Neural progenitor cell (in vitro differentiated cells): ENCODE measurements at regions not wholly inside any gene's neighbourhood (a gene's known extent, or its start where the extent isn't known, plus 50 kb on each side); places are given as distances from the start of the nearest gene placed in this dataset.

Source experiments
- DNase-seq: peaks from one replicate; pipeline ENCODE4 v3.0.0-alpha.2; 2016; ENCODE audit warnings: low spot score
- H2AFZ ChIP-seq: fragments of 200-600 bp; sonication (generic); replicated peaks from 2 replicates; pipeline ENCODE4 v1.6.1; 2016; ENCODE audit warnings: antibody characterized with exemption
- H3F3A ChIP-seq: fragments of 200-600 bp; sonication (generic); 2 replicates; pipeline ENCODE4 v1.6.1; 2016; ENCODE audit warnings: antibody characterized with exemption, low read depth
- H3K27ac ChIP-seq: fragments of 200-600 bp; sonication (generic); 2 replicates; pipeline ENCODE4 v1.5.1; 2016; ENCODE audit warnings: mild to moderate bottlenecking
- H3K27me3 ChIP-seq: fragments of 200-600 bp; sonication (generic); 2 replicates; pipeline ENCODE4 v1.6.1; 2016; ENCODE audit warnings: mild to moderate bottlenecking, moderate library complexity
- H3K36me3 ChIP-seq: fragments of 200-600 bp; sonication (generic); 2 replicates; pipeline ENCODE4 v1.5.1; 2016
- H3K4me1 ChIP-seq: fragments of 200-600 bp; sonication (generic); 2 replicates; pipeline ENCODE4 v1.6.1; 2016; ENCODE audit warnings: mixed run types
- H3K4me2 ChIP-seq: fragments of 200-600 bp; sonication (generic); 2 replicates; pipeline ENCODE4 v1.6.1; 2016
- H3K4me3 ChIP-seq: fragments of 200-600 bp; sonication (generic); 2 replicates; pipeline ENCODE4 v1.5.1; 2016
- H3K79me2 ChIP-seq: fragments of 200-600 bp; sonication (generic); 2 replicates; pipeline ENCODE4 v1.6.1; 2016; ENCODE audit warnings: low read depth
- H3K9ac ChIP-seq: fragments of 200-600 bp; sonication (generic); 2 replicates; pipeline ENCODE4 v1.6.1; 2016
- H3K9me3 ChIP-seq: fragments of 200-600 bp; sonication (generic); 2 replicates; pipeline ENCODE4 v1.5.1; 2016; ENCODE audit warnings: low read depth
- H4K20me1 ChIP-seq: fragments of 200-600 bp; sonication (generic); 2 replicates; pipeline ENCODE4 v1.6.1; 2016; ENCODE audit warnings: low read depth
- H3K27ac Mint-ChIP-seq: 3 replicates; pipeline ENCODE4 v1.8.0; 2021; ENCODE audit warnings: mixed read lengths
- H3K27me3 Mint-ChIP-seq: 2 replicates; pipeline ENCODE4 v1.8.0; 2022; ENCODE audit warnings: low read depth, mild to moderate bottlenecking, inconsistent platforms, moderate library complexity, mixed read lengths; ENCODE audit not compliant: insufficient read depth
- H3K36me3 Mint-ChIP-seq: 3 replicates; pipeline ENCODE4 v1.8.0; 2021; ENCODE audit warnings: mixed read lengths
- H3K4me1 Mint-ChIP-seq: 3 replicates; pipeline ENCODE4 v1.8.0; 2021; ENCODE audit warnings: mixed read lengths
- H3K4me3 Mint-ChIP-seq: 3 replicates; pipeline ENCODE4 v1.8.0; 2021; ENCODE audit warnings: mild to moderate bottlenecking, moderate library complexity, mixed read lengths
- H3K9me3 Mint-ChIP-seq: 3 replicates; pipeline ENCODE4 v1.8.0; 2020; ENCODE audit warnings: mixed read lengths
- EZH2 ChIP-seq: fragments of 200-600 bp; sonication (generic); IDR thresholded peaks from 2 replicates; pipeline ENCODE4 v1.6.1; 2017; ENCODE audit warnings: antibody characterized with exemption, mild to moderate bottlenecking, moderate library complexity
- EZH2phosphoT487 ChIP-seq: fragments of 200-600 bp; sonication (generic); IDR thresholded peaks from 2 replicates; pipeline ENCODE4 v1.6.1; 2017; ENCODE audit warnings: antibody characterized with exemption
- TF ChIP-seq, protein P1 (sequence below): fragments of 200-600 bp; sonication (generic); IDR thresholded peaks from 2 replicates; pipeline ENCODE4 v1.5.1; 2017; ENCODE audit warnings: antibody characterized with exemption, mild to moderate bottlenecking

- H3K27me3 Mint-ChIP-seq: no peaks in the 10 kb centered on the region
- H3K4me3 ChIP-seq: no peak overlapping the region
- H3K27ac ChIP-seq: no peak overlapping the region
- no peaks in the 10 kb centered on the region for H3K27me3 ChIP-seq
- TF ChIP-seq EZH2phosphoT487: no peak
- TF ChIP-seq, protein P1, sequence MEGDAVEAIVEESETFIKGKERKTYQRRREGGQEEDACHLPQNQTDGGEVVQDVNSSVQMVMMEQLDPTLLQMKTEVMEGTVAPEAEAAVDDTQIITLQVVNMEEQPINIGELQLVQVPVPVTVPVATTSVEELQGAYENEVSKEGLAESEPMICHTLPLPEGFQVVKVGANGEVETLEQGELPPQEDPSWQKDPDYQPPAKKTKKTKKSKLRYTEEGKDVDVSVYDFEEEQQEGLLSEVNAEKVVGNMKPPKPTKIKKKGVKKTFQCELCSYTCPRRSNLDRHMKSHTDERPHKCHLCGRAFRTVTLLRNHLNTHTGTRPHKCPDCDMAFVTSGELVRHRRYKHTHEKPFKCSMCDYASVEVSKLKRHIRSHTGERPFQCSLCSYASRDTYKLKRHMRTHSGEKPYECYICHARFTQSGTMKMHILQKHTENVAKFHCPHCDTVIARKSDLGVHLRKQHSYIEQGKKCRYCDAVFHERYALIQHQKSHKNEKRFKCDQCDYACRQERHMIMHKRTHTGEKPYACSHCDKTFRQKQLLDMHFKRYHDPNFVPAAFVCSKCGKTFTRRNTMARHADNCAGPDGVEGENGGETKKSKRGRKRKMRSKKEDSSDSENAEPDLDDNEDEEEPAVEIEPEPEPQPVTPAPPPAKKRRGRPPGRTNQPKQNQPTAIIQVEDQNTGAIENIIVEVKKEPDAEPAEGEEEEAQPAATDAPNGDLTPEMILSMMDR: no peak
- no peak for TF ChIP-seq EZH2
- no peak for DNase-seq
- H3K4me2 ChIP-seq: no peak overlapping the region
- H3K79me2 ChIP-seq: no peaks in the 10 kb centered on the region
- H3K4me1 Mint-ChIP-seq: no peaks in the 10 kb centered on the region
- peak overlapping the region; percentile 42 for H2AFZ ChIP-seq
- no peak overlapping the region for H3K9ac ChIP-seq
- H3K27ac Mint-ChIP-seq: no peak overlapping the region
- H3K9me3 Mint-ChIP-seq: no peaks in the 10 kb centered on the region
- H3K4me3 Mint-ChIP-seq: no peak overlapping the region
- H3F3A ChIP-seq: no peaks in the 10 kb centered on the region
- H4K20me1 ChIP-seq: no peaks in the 10 kb centered on the region
- no peaks in the 10 kb centered on the region for H3K36me3 ChIP-seq
- H3K9me3 ChIP-seq: no peaks in the 10 kb centered on the region
- H3K36me3 Mint-ChIP-seq: no peaks in the 10 kb centered on the region
- no peaks in the 10 kb centered on the region for H3K4me1 ChIP-seq
Observed at GRCh38 chr4:134666640-134667039, 465.1 kb upstream of the PABPC4L start.

- Histone ChIP-seq H3K36me3 (no peaks in the 10 kb centered on the region), H3K27me3 (no peaks in the 10 kb centered on the region), H2AFZ (no peak overlapping the region), H4K20me1 (no peaks in the 10 kb centered on the region), H3K9me3 (no peaks in the 10 kb centered on the region), H3K4me3 (no peak overlapping the region), H3F3A (no peaks in the 10 kb centered on the region), H3K27ac (no peak overlapping the region), H3K4me1 (no peaks in the 10 kb centered on the region), H3K4me2 (no peak overlapping the region), H3K79me2 (no peaks in the 10 kb centered on the region), H3K9ac (no peak overlapping the region)
- Mint-ChIP-seq H3K4me1 (no peaks in the 10 kb centered on the region), H3K36me3 (no peaks in the 10 kb centered on the region), H3K27ac (no peak overlapping the region), H3K9me3 (no peaks in the 10 kb centered on the region), H3K27me3 (no peaks in the 10 kb centered on the region), H3K4me3 (no peak overlapping the region)
- no peak for TF ChIP-seq EZH2phosphoT487
- TF ChIP-seq, protein P1: no peak
- TF ChIP-seq EZH2: no peak
- DNase-seq: no peak
Observed at GRCh38 chr4:134665429-134665828, 463.8 kb upstream of the PABPC4L start.

DNA sequence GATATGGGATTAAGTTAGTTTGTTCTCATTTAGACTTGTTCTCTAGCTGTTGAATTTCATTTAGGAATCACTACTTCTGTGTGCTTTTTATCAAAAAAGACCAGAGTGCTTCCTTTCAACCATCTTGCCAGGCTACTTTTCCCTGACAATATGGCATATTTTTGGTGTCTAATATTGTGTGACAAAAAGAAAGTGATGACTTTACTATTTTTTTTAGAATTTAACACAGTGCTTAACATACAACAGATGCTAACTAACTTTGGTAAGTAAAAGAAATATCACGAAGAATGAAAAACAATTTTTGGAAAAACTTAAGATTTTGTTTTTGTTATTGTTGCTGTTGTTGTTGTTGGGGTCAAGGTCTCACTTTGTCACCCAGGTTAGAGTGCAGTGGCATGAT, 462.2 kb upstream of the PABPC4L start:
- Histone ChIP-seq H4K20me1 (no peaks in the 10 kb centered on the region), H3K9ac (no peak overlapping the region), H3K27ac (no peak overlapping the region), H3K4me2 (no peak overlapping the region), H3K27me3 (no peaks in the 10 kb centered on the region), H3K4me3 (no peak overlapping the region), H3K9me3 (no peaks in the 10 kb centered on the region), H3K36me3 (no peaks in the 10 kb centered on the region), H2AFZ (no peak overlapping the region), H3K79me2 (no peaks in the 10 kb centered on the region), H3K4me1 (no peaks in the 10 kb centered on the region), H3F3A (no peaks in the 10 kb centered on the region)
- Mint-ChIP-seq H3K4me1 (no peaks in the 10 kb centered on the region), H3K27ac (no peak overlapping the region), H3K27me3 (no peaks in the 10 kb centered on the region), H3K9me3 (no peaks in the 10 kb centered on the region), H3K4me3 (no peak overlapping the region), H3K36me3 (no peaks in the 10 kb centered on the region)
- TF ChIP-seq EZH2 (no peak), EZH2phosphoT487 (no peak)
- TF ChIP-seq, protein P1: no peak
- DNase-seq: no peak

- Histone ChIP-seq H3K9ac (no peak overlapping the region), H3K4me2 (no peak overlapping the region), H3K4me3 (no peak overlapping the region), H3K27ac (no peak overlapping the region), H3K36me3 (no peaks in the 10 kb centered on the region), H3F3A (peaks cover 3% of the 10 kb centered on the region), H2AFZ (no peak overlapping the region), H3K4me1 (no peaks in the 10 kb centered on the region), H3K9me3 (no peaks in the 10 kb centered on the region), H3K27me3 (no peaks in the 10 kb centered on the region), H4K20me1 (no peaks in the 10 kb centered on the region), H3K79me2 (no peaks in the 10 kb centered on the region)
- Mint-ChIP-seq H3K27ac (no peak overlapping the region), H3K4me1 (no peaks in the 10 kb centered on the region), H3K36me3 (no peaks in the 10 kb centered on the region), H3K27me3 (no peaks in the 10 kb centered on the region), H3K9me3 (no peaks in the 10 kb centered on the region), H3K4me3 (no peak overlapping the region)
- TF ChIP-seq, protein P1: peak; percentile 36
- no peak for TF ChIP-seq EZH2
- DNase-seq: no peak
Observed at GRCh38 chr4:134650461-134650860, 448.9 kb upstream of the PABPC4L start.
